ENCODE measurements at regions not wholly inside any gene's neighbourhood (a gene's known extent, or its start where the extent isn't known, plus 50 kb on each side); places are given as distances from the start of the nearest gene placed in this dataset.

GRCh38 chr13:79946556-79946955 is 394.4 kb downstream of the SPRY2 start:
- TF ChIP-seq CTCF (conservative IDR thresholded peaks at IDR 0.05) (no peak), EZH2 (IDR thresholded peaks at IDR 0.05; ENCODE audit: low read depth) (no peak)
